Activated CD4-positive, CD25-positive, alpha-beta regulatory T cell treated with anti-CD3 and anti-CD28 coated beads, Interleukin-2, amount 50 U/mL, for 24 hours (primary cell): ENCODE measurements at regions not wholly inside any gene's neighbourhood (a gene's known extent, or its start where the extent isn't known, plus 50 kb on each side); places are given as distances from the start of the nearest gene placed in this dataset.

Source experiments
- ATAC-seq, 2 donors: fragments of 150-1000 bp; cut with Tn5 transposase; one replicate each; pipeline ENCODE4 v1.10.0; 2021; ENCODE audit warnings: mild to moderate bottlenecking in 1 of 2, moderate library complexity in 1 of 2

GRCh38 chr18:47530695-47531094, 279.2 kb upstream of the SKOR2 start:
- ATAC-seq, result no peak

GRCh38 chr18:47528343-47528742, 276.9 kb upstream of the SKOR2 start:
- no peak for ATAC-seq

GRCh38 chr18:47526147-47526546, 274.7 kb upstream of the SKOR2 start:
- no peak for ATAC-seq

- no peak for ATAC-seq
These were observed 270.9 kb upstream of the SKOR2 start for GRCh38 chr18:47522359-47522758.

GRCh38 chr18:47520263-47520662, 268.8 kb upstream of the SKOR2 start:
- ATAC-seq, result no peak

GRCh38 chr18:47519706-47520105, 268.2 kb upstream of the SKOR2 start:
- no peak for ATAC-seq

GRCh38 chr18:47519277-47519676, 267.8 kb upstream of the SKOR2 start:
- no peak for ATAC-seq

- ATAC-seq, result no peak
These were observed 262.2 kb upstream of the SKOR2 start for GRCh38 chr18:47513614-47514013.

- ATAC-seq, result no peak
These were observed 261.4 kb upstream of the SKOR2 start for GRCh38 chr18:47512726-47513435.

- ATAC-seq, result no peak
These were observed 260.6 kb upstream of the SKOR2 start for GRCh38 chr18:47512056-47512455.

GRCh38 chr18:47510831-47511230, 259.4 kb upstream of the SKOR2 start:
- ATAC-seq, result no peak

GRCh38 chr18:47507651-47508050, 256.2 kb upstream of the SKOR2 start:
- no peak for ATAC-seq

GRCh38 chr18:47506897-47507296, 255.4 kb upstream of the SKOR2 start:
- ATAC-seq, result no peak

- ATAC-seq, result no peak
These were observed 250.5 kb upstream of the SKOR2 start for GRCh38 chr18:47501946-47502345.

- ATAC-seq, result no peak
These were observed 249.5 kb upstream of the SKOR2 start for GRCh38 chr18:47500930-47501329.

- no peak for ATAC-seq
These were observed 241.2 kb upstream of the SKOR2 start for GRCh38 chr18:47492691-47493090.

GRCh38 chr18:47490882-47491281, 239.4 kb upstream of the SKOR2 start:
- no peak for ATAC-seq

GRCh38 chr18:47485221-47485797, 233.8 kb upstream of the SKOR2 start:
- no peak for ATAC-seq

- no peak for ATAC-seq
These were observed 232.6 kb upstream of the SKOR2 start for GRCh38 chr18:47484068-47484467.

- no peak for ATAC-seq
These were observed 228.7 kb upstream of the SKOR2 start for GRCh38 chr18:47480166-47480565.

- ATAC-seq, result no peak
These were observed 220.3 kb upstream of the SKOR2 start for GRCh38 chr18:47471784-47472183.

- no peak for ATAC-seq
These were observed 219.5 kb upstream of the SKOR2 start for GRCh38 chr18:47470941-47471340.

- no peak for ATAC-seq
These were observed 218.1 kb upstream of the SKOR2 start for GRCh38 chr18:47469576-47469975.

GRCh38 chr18:47461977-47462376, 210.5 kb upstream of the SKOR2 start:
- ATAC-seq, result no peak

- ATAC-seq, result no peak
These were observed 210.0 kb upstream of the SKOR2 start for GRCh38 chr18:47461406-47461948.
